DMS79 treated with DMSO at 0.1 percent for 48 hours (cell line): ENCODE measurements at regions not wholly inside any gene's neighbourhood (a gene's known extent, or its start where the extent isn't known, plus 50 kb on each side); places are given as distances from the start of the nearest gene placed in this dataset.

Experiments
- DNase-seq: peaks from one replicate; lab custom pipeline; 2025; lab: John Stamatoyannopoulos, UW

- no peak for DNase-seq
These were observed 124.1 kb upstream of the RPS6KA2 start for GRCh38 chr6:166751051-166751595.

- no peak for DNase-seq
These were observed 123.2 kb upstream of the RPS6KA2 start for GRCh38 chr6:166750108-166750793.

GRCh38 chr6:166749666-166750065 is 122.6 kb upstream of the RPS6KA2 start:
- DNase-seq: no peak

- DNase-seq: no peak
These were observed 120.9 kb upstream of the RPS6KA2 start for GRCh38 chr6:166747644-166748595.

- DNase-seq: no peak
These were observed 119.0 kb upstream of the RPS6KA2 start for GRCh38 chr6:166745801-166746668.

GRCh38 chr6:166744223-166745134 is 117.4 kb upstream of the RPS6KA2 start:
- DNase-seq: no peak

- peak; percentile 80 for DNase-seq
These were observed 116.6 kb upstream of the RPS6KA2 start for GRCh38 chr6:166743406-166744222.

GRCh38 chr6:166742981-166743380 is 115.9 kb upstream of the RPS6KA2 start:
- no peak for DNase-seq

GRCh38 chr6:166739976-166740318 is 112.9 kb upstream of the RPS6KA2 start:
- DNase-seq: no peak

- DNase-seq: no peak
These were observed 112.3 kb upstream of the RPS6KA2 start for GRCh38 chr6:166739117-166739975.

GRCh38 chr6:166738386-166739116 is 111.5 kb upstream of the RPS6KA2 start:
- no peak for DNase-seq

- DNase-seq: no peak
These were observed 110.2 kb upstream of the RPS6KA2 start for GRCh38 chr6:166737261-166737660.

GRCh38 chr6:166736634-166737033 is 109.6 kb upstream of the RPS6KA2 start:
- DNase-seq: no peak

GRCh38 chr6:166733900-166734299 is 106.8 kb upstream of the RPS6KA2 start:
- no peak for DNase-seq

GRCh38 chr6:166729658-166730057 is 102.6 kb upstream of the RPS6KA2 start:
- DNase-seq: no peak

- DNase-seq: no peak
These were observed 102.0 kb upstream of the RPS6KA2 start for GRCh38 chr6:166728884-166729530.

GRCh38 chr6:166726201-166726600 is 99.2 kb upstream of the RPS6KA2 start:
- DNase-seq: no peak

GRCh38 chr6:166725571-166725970 is 98.5 kb upstream of the RPS6KA2 start:
- DNase-seq: no peak
